K562 (cell line): ENCODE measurements at regions not wholly inside any gene's neighbourhood (a gene's known extent, or its start where the extent isn't known, plus 50 kb on each side); places are given as distances from the start of the nearest gene placed in this dataset.

Source experiments
- ATAC-seq: fragments of 200-7000 bp; cut with Tn5 transposase; 3 replicates; pipeline ENCODE4 v1.9.1; 2020; ENCODE audit warnings: moderate library complexity
- BruUV-seq: library from RNA; stranded (reverse); fragments of 400-500 nt; replicated peaks from 2 replicates; lab custom pipeline; 2021; lab: Mats Ljungman, UMichigan
- CTCF ChIA-PET: fragments of 300-600 bp; formaldehyde crosslinking; extraction: SDS; loops from one replicate; lab custom pipeline; 2021; ENCODE audit warnings: low intra/inter-chr PET ratio; lab: Yijun Ruan, JAX
- POLR2A ChIA-PET: fragments of 300-600, 350-650 bp; sonication (Branson Sonifier 250); formaldehyde crosslinking; extraction: SDS; loops from one replicate; lab custom pipeline; 2021; ENCODE audit warnings: antibody characterized with exemption, inconsistent platforms; lab: Yijun Ruan, JAX
- DNase-seq, 4 experiments: peaks; one replicate each; pipeline versions ENCODE4 v3.0.0 to v3.0.0-alpha.2; 2011 to 2018; ENCODE audit warnings: low spot score in 3 of 4, mixed read lengths in 3 of 4; ENCODE audit errors: extremely low read depth in 1 of 4
- FAIRE-seq: peaks from 2 replicates; lab custom pipeline; 2011; peaks lifted over from hg19 to GRCh38; lab: Jason Lieb, UNC
- H2AFZ ChIP-seq: 2 replicates; pipeline ENCODE4 v1.6.0; 2011; ENCODE audit warnings: low read depth, low read length, control low read depth, inconsistent platforms
- H3K27ac ChIP-seq: fragments of 200-600 bp; 3 replicates; pipeline ENCODE4 v1.8.0; 2011; ENCODE audit warnings: low read depth, mild to moderate bottlenecking, control low read depth, inconsistent platforms, low read length, moderate library complexity, mixed read lengths; ENCODE audit errors: extremely low read depth
- H3K27me3 ChIP-seq, 2 experiments: fragments of 300-600 bp in 1 of 2; 2 replicates in 1 of 2; 3 replicates in 1 of 2; pipeline versions ENCODE4 v1.6.0 to v1.8.0; 2011; ENCODE audit warnings: inconsistent platforms in 2 of 2, low read length in 2 of 2, mild to moderate bottlenecking in 1 of 2, mixed read lengths in 1 of 2, moderate library complexity in 1 of 2; ENCODE audit not compliant: control insufficient read depth in 2 of 2, insufficient read depth in 2 of 2
- H3K36me3 ChIP-seq: fragments of 300-600 bp; 3 replicates; pipeline ENCODE4 v1.8.0; 2011; ENCODE audit warnings: mild to moderate bottlenecking, low read length, inconsistent platforms; ENCODE audit not compliant: control insufficient read depth, insufficient read depth
- H3K4me1 ChIP-seq, 2 experiments: fragments of 200-600 bp in 1 of 2; replicated peaks in 1 of 2; 2 replicates in 1 of 2; 3 replicates in 1 of 2; pipeline versions ENCODE4 v1.5.1 to v1.8.0; 2011; ENCODE audit warnings: inconsistent platforms in 2 of 2, low read length in 2 of 2, mild to moderate bottlenecking in 1 of 2, mixed read lengths in 1 of 2, moderate library complexity in 1 of 2; ENCODE audit not compliant: control insufficient read depth in 2 of 2, insufficient read depth in 2 of 2
- H3K4me2 ChIP-seq: 2 replicates; pipeline ENCODE4 v1.6.1; 2011; ENCODE audit warnings: low read length, control low read depth, inconsistent platforms, mixed read lengths; ENCODE audit not compliant: insufficient read depth
- H3K4me3 ChIP-seq: fragments of 200-600 bp; sonication (generic), shearing (Covaris generic); 2 replicates; pipeline ENCODE4 v1.5.1; 2016; ENCODE audit warnings: control low read depth, inconsistent platforms
- H3K79me2 ChIP-seq: fragments of 200-600 bp; 3 replicates; pipeline ENCODE4 v1.8.0; 2011; ENCODE audit warnings: low read length, inconsistent platforms; ENCODE audit not compliant: control insufficient read depth, insufficient read depth
- H3K9ac ChIP-seq, 2 experiments: 2 replicates each; pipeline versions ENCODE4 v1.6.0 to v1.6.1; 2011; ENCODE audit warnings: low read depth in 2 of 2, low read length in 2 of 2, control low read depth in 1 of 2, inconsistent platforms in 1 of 2, mild to moderate bottlenecking in 1 of 2, mixed read lengths in 1 of 2; ENCODE audit not compliant: insufficient read depth in 1 of 2
- H3K9me1 ChIP-seq: one replicate; pipeline ENCODE4 v1.6.0; 2011; ENCODE audit warnings: inconsistent platforms, mild to moderate bottlenecking, low read length, moderate library complexity; ENCODE audit not compliant: control insufficient read depth, insufficient read depth
- H3K9me3 ChIP-seq: replicated peaks from 2 replicates; pipeline ENCODE4 v1.5.1; 2011; ENCODE audit warnings: low read depth, low read length, inconsistent platforms; ENCODE audit not compliant: control insufficient read depth, insufficient read depth
- H4K20me1 ChIP-seq: replicated peaks from 2 replicates; pipeline ENCODE4 v1.6.1; 2011; ENCODE audit warnings: low read length, inconsistent platforms, mixed read lengths; ENCODE audit not compliant: control insufficient read depth, insufficient read depth
- BMI1 ChIP-seq: fragments of 150-350 bp; IDR thresholded peaks from 2 replicates; pipeline ENCODE4 v1.6.1; 2014; ENCODE audit warnings: low read length
- JUND ChIP-seq, 2 experiments: IDR thresholded peaks; 2 replicates in 1 of 2; 3 replicates in 1 of 2; pipeline ENCODE4 v1.6.1; 2011; ENCODE audit warnings: borderline replicate concordance in 2 of 2, low read depth in 2 of 2, low read length in 2 of 2, improper control_type of control experiment in 1 of 2, missing biosample characterization in 1 of 2, missing genetic modification characterization in 1 of 2, missing genetic modification reagents in 1 of 2
- NBN ChIP-seq: fragments of 450-650 bp; IDR thresholded peaks from 2 replicates; pipeline ENCODE4 v1.6.1; 2016; ENCODE audit warnings: low read depth, mild to moderate bottlenecking
- NR2C2 ChIP-seq, 2 experiments: fragments of 200-800 bp in 1 of 2; sonication (Bioruptor generic) in 1 of 2; sonication (generic) in 1 of 2; formaldehyde crosslinking in 1 of 2; IDR thresholded peaks; 2 replicates each; pipeline versions ENCODE4 v1.6.1 to v1.8.0; 2016 to 2022; ENCODE audit warnings: mild to moderate bottlenecking in 1 of 2, missing compliant biosample characterization in 1 of 2, missing genetic modification characterization in 1 of 2, missing genetic modification reagents in 1 of 2
- PHF21A ChIP-seq: fragments of 450-650 bp; IDR thresholded peaks from 2 replicates; pipeline ENCODE4 v1.6.1; 2017; ENCODE audit warnings: low read depth, borderline replicate concordance
- POLR3A ChIP-seq: IDR thresholded peaks from 2 replicates; pipeline ENCODE4 v1.6.1; 2011; ENCODE audit warnings: borderline replicate concordance, mild to moderate bottlenecking, moderate library complexity; ENCODE audit not compliant: insufficient read length, insufficient read depth; ENCODE audit errors: extremely low read depth
- STAT5B ChIP-seq: fragments of 250-450 bp; sonication (Bioruptor Pico); IDR thresholded peaks from 2 replicates; pipeline ENCODE4 v1.8.0; 2021; ENCODE audit warnings: mild to moderate bottlenecking, inconsistent platforms
- TBL1XR1 ChIP-seq, 2 experiments: IDR thresholded peaks; 2 replicates each; pipeline ENCODE4 v1.6.1; 2012; ENCODE audit warnings: improper control_type of control experiment in 2 of 2, low read length in 2 of 2, mild to moderate bottlenecking in 1 of 2
- TRIM28 ChIP-seq: fragments of 450-650 bp; IDR thresholded peaks from 2 replicates; pipeline ENCODE4 v1.6.1; 2017
- ZFX ChIP-seq: sonication (generic); formaldehyde crosslinking; IDR thresholded peaks from 2 replicates; pipeline ENCODE4 v1.8.0; 2022; ENCODE audit warnings: mild to moderate bottlenecking, missing genetic modification reagents, moderate library complexity
- ZNF197 ChIP-seq: fragments of 200-800 bp; sonication (Bioruptor generic); IDR thresholded peaks from 2 replicates; pipeline ENCODE4 v1.6.1; 2016; ENCODE audit warnings: low read depth, missing genetic modification characterization, missing compliant biosample characterization
- ZNF23 ChIP-seq: fragments of 250-450 bp; sonication (Bioruptor Pico); IDR thresholded peaks from 2 replicates; pipeline ENCODE4 v1.4.0; 2020; ENCODE audit warnings: mild to moderate bottlenecking
- ZNF699 ChIP-seq: fragments of 250-450 bp; sonication (Bioruptor Pico); IDR thresholded peaks from 2 replicates; pipeline ENCODE4 v1.8.0; 2021; ENCODE audit warnings: mild to moderate bottlenecking, moderate library complexity; ENCODE audit not compliant: insufficient replicate concordance
- WGBS: fragments of 100-300 bp; shearing (Covaris generic); methylation state at CpG from one replicate; pipeline ENCODE4 v1.1.6; 2016; ENCODE audit warnings: low coverage, mixed read lengths; ENCODE audit not compliant: insufficient coverage; ENCODE audit errors: missing lambda C conversion rate; 5-methylcytosine and 5-hydroxymethylcytosine counted together
- in situ Hi-C: fragments of 300-500 bp; cut with MboI; formaldehyde crosslinking; loops from 4 replicates; pipeline ENCODE4 v1.15.0; 2018; ENCODE audit warnings: inconsistent platforms, mixed read lengths
- intact Hi-C: fragments of 100-400 bp; cut with micrococcal nuclease; formaldehyde crosslinking; loops from 2 replicates; pipeline ENCODE4 v1.14.2; 2022
- TF ChIP-seq, protein P1 (sequence below): sonication (generic); formaldehyde crosslinking; IDR thresholded peaks from 2 replicates; pipeline ENCODE4 v1.9.0; 2022; ENCODE audit warnings: mild to moderate bottlenecking, missing genetic modification reagents
- TF ChIP-seq, protein P2 (sequence below): fragments of 450-650 bp; IDR thresholded peaks from 2 replicates; pipeline ENCODE4 v1.6.1; 2014; ENCODE audit warnings: low read depth, mild to moderate bottlenecking, moderate library complexity, borderline replicate concordance
- TF ChIP-seq, protein P3 (sequence below): fragments of 250-450 bp; sonication (Bioruptor Pico); IDR thresholded peaks from 2 replicates; pipeline ENCODE4 v1.5.1; 2021; ENCODE audit warnings: mild to moderate bottlenecking
- TF ChIP-seq, protein P4 (sequence below): sonication (generic); IDR thresholded peaks from 2 replicates; pipeline ENCODE4 v1.6.1; 2016

DNA sequence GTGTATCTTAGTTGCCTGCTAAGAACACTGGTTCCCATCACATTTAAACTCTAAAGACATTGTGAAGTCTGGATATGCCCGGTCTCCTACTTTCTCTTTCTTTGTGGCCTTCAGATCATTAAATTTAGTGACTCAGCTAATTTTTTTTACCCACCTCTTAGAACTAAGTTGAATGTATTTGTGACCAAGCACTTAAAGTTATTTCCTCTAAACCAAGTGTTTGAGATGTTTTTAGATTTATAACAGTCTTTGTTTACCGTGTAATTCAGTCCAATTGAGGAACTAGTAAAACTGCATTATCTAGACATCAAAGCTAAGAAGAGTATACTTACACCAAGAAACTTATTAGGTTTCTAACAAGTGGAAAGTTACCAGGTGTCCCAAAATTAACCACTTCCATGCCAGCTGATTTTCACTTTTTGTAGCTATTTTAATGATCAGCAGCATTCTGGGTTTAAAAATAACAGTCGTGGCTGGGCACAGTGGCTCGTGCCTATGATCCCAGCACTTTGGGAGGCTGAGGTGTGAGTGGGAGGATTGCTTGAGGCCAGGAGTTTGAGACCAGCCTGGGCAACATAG is 53.1 kb downstream of the ARHGAP35 start:
- Histone ChIP-seq H2AFZ (peak overlapping the region; percentile 22; the same call in 1 of the 2 replicates), H3K9ac (peak overlapping the region in 1 of 2 experiments; percentile 36; a peak in 2 of 4 replicates)
- no peak for TF ChIP-seq NR2C2 (CRISPR knock-in tag; IDR thresholded peaks at IDR 0.05)
- 0 out of 2 replicates have a peak, but pooled peaks have one; percentile 17 for TF ChIP-seq NR2C2 (tag; IDR thresholded peaks at IDR 0.05)
- no peak for TF ChIP-seq ZFX (CRISPR knock-in tag)
- TF ChIP-seq STAT5B, result no peak
- no peak for TF ChIP-seq JUND (IDR thresholded peaks at IDR 0.05; ENCODE audit: borderline replicate concordance, low read depth, low read length)
- 0 out of 3 replicates have a peak, but pooled peaks have one; percentile 7 for TF ChIP-seq JUND (tag; IDR thresholded peaks at IDR 0.05; ENCODE audit: borderline replicate concordance, low read depth, low read length)
- TF ChIP-seq, protein P1, sequence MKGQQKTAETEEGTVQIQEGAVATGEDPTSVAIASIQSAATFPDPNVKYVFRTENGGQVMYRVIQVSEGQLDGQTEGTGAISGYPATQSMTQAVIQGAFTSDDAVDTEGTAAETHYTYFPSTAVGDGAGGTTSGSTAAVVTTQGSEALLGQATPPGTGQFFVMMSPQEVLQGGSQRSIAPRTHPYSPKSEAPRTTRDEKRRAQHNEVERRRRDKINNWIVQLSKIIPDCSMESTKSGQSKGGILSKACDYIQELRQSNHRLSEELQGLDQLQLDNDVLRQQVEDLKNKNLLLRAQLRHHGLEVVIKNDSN (CRISPR knock-in tag), result no peak
- no peak for TF ChIP-seq ZNF197 (CRISPR knock-in tag)
- no peak for TF ChIP-seq TRIM28
- TF ChIP-seq, protein P2, sequence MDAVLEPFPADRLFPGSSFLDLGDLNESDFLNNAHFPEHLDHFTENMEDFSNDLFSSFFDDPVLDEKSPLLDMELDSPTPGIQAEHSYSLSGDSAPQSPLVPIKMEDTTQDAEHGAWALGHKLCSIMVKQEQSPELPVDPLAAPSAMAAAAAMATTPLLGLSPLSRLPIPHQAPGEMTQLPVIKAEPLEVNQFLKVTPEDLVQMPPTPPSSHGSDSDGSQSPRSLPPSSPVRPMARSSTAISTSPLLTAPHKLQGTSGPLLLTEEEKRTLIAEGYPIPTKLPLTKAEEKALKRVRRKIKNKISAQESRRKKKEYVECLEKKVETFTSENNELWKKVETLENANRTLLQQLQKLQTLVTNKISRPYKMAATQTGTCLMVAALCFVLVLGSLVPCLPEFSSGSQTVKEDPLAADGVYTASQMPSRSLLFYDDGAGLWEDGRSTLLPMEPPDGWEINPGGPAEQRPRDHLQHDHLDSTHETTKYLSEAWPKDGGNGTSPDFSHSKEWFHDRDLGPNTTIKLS, result no peak
- TF ChIP-seq NBN, result peak; percentile 78
- no peak for TF ChIP-seq ZNF699 (CRISPR knock-in tag)
- TF ChIP-seq, protein P3, sequence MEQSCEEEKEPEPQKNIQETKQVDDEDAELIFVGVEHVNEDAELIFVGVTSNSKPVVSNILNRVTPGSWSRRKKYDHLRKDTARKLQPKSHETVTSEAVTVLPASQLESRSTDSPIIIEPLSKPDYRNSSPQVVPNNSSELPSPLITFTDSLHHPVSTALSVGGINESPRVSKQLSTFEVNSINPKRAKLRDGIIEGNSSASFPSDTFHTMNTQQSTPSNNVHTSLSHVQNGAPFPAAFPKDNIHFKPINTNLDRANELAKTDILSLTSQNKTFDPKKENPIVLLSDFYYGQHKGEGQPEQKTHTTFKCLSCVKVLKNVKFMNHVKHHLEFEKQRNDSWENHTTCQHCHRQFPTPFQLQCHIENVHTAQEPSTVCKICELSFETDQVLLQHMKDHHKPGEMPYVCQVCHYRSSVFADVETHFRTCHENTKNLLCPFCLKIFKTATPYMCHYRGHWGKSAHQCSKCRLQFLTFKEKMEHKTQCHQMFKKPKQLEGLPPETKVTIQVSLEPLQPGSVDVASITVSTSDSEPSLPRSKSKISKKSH (CRISPR knock-in tag), result no peak
- TF ChIP-seq TBL1XR1 (IDR thresholded peaks at IDR 0.05; ENCODE audit: low read length in 2 of 2), result no peak; a peak in 1 of 4 replicates
- TF ChIP-seq PHF21A, result no peak
- no peak for TF ChIP-seq POLR3A
- TF ChIP-seq, protein P4, sequence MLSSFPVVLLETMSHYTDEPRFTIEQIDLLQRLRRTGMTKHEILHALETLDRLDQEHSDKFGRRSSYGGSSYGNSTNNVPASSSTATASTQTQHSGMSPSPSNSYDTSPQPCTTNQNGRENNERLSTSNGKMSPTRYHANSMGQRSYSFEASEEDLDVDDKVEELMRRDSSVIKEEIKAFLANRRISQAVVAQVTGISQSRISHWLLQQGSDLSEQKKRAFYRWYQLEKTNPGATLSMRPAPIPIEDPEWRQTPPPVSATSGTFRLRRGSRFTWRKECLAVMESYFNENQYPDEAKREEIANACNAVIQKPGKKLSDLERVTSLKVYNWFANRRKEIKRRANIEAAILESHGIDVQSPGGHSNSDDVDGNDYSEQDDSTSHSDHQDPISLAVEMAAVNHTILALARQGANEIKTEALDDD, result peak; percentile 92
- TF ChIP-seq BMI1, result no peak
- no peak for TF ChIP-seq ZNF23 (CRISPR knock-in tag)

More for the DNA sequence above, 53.1 kb downstream of the ARHGAP35 start:
- peak overlapping the region; percentile 53; the same call in 1 of the 2 replicates for H3K4me2 ChIP-seq
- peaks cover 7% of the 10 kb centered on the region; the same call in 2 of the 3 replicates for H3K36me3 ChIP-seq
- peak; percentile 80 for ATAC-seq
- no peaks in the 10 kb centered on the region for H3K9me3 ChIP-seq
- in situ Hi-C loops, result no loop called here
- H3K4me1 ChIP-seq, result peaks cover 11 to 19% of the 10 kb centered on the region in 2 experiments; a peak in 3 of 5 replicates
- ChIA-PET POLR2A (interaction anchor here (0.5 to 1.7 kb wide), 8 partner anchors 10 to 374 kb away, joined by 3 to 4 read pairs (median 3); no protein-coding TSS in a partner anchor), CTCF (no interaction called here)
- no TSS peak for BruUV-seq
- no peaks in the 10 kb centered on the region for H3K9me1 ChIP-seq
- peak in 2 of 4 experiments; percentile 38 to 57 for DNase-seq
- no peaks in the 10 kb centered on the region for H3K27me3 ChIP-seq
- intact Hi-C loops, result no loop called here
- H3K27ac ChIP-seq, result peak overlapping the region; percentile 52; the same call in 2 of the 3 replicates
- no peaks in the 10 kb centered on the region; the same call in 1 of the 2 replicates for H4K20me1 ChIP-seq
- no peak overlapping the region for H3K4me3 ChIP-seq
- WGBS, result 23% methylated on average over 4 of the region's 4 CpGs
- peaks cover 70% of the 10 kb centered on the region for H3K79me2 ChIP-seq
- FAIRE-seq, result peak; percentile 69
